Activated T-cell treated with anti-CD3 and anti-CD28 coated beads for 1 hour (primary cell): ENCODE measurements at regions not wholly inside any gene's neighbourhood (a gene's known extent, or its start where the extent isn't known, plus 50 kb on each side); places are given as distances from the start of the nearest gene placed in this dataset.

Source experiments
- DNase-seq: peaks from one replicate; pipeline ENCODE4 v3.0.0-alpha.2; 2020; ENCODE audit warnings: low read depth

- no peak for DNase-seq
Measured at GRCh38 chr20:50408526-50409364, 101.4 kb upstream of the PTPN1 start.

DNA sequence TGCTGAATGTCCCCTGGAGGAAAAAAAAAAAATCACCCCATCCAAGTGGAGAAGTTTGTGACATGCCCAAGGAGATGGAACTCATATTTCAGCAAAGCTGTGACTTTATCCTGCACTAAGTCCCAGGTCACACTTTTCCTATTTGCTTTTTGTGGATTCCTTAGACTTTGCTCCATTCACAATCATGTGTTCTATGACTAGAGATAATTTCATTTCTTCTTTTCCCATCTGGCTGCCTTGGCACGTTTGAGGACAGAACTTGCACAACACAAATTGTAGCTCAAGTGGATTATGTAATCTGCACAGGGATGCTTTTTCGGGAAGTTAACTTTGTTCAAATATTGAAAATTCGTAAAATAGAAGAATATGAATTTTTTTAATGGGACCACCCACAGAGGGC is 100.7 kb upstream of the PTPN1 start:
- DNase-seq = no peak

- DNase-seq = no peak
Measured at GRCh38 chr20:50410343-50410742, 99.8 kb upstream of the PTPN1 start.

- DNase-seq = no peak
Measured at GRCh38 chr20:50412069-50412468, 98.1 kb upstream of the PTPN1 start.

- DNase-seq = no peak
Measured at GRCh38 chr20:50412499-50412898, 97.7 kb upstream of the PTPN1 start.

DNA sequence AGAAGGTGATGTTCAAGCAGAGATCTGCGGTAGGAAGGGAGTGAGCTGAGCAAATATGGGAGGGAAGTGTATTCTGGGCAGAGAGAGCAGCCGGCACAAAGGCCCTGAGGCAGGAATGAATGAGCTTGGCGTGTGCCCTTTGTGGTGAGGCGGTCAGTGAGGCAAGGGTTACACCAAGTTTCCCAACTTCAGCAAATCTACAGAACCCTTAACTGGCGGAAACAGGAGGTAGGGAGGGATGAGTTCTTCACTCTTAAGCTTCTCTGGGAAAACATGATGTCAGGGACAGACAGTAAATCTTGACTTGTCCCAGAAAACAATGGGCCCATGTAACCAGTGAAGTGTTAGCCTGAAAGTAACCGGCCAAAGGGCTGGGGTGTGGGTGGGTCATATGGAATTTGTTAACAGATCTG is 97.1 kb upstream of the PTPN1 start:
- no peak for DNase-seq

DNA sequence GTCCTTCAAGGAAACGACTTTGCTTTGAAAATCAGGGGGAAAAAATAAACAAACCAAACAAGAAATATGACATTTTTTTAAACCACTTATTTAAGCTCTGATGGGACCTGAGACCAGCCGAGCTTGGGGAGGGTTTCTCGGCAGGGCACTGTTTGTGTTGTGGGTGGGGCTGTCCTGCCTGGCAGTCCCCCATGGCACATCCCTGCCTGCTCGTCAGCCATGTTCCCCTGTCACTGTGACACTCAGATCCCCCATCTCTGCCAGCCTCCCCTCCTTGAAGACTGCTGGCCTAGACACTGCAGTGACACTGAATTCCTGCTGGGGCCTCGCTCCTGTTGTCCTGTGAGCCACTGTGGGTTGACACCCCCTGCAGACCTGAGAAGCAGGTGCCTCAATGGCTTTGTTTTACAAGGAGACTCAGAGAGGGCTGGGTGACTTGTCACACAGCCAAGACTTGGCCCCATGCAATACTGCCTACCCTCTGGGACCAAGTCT is 95.1 kb upstream of the PTPN1 start:
- no peak for DNase-seq

- no peak for DNase-seq
Measured at GRCh38 chr20:50415516-50416268, 94.5 kb upstream of the PTPN1 start.

GRCh38 chr20:50416269-50417022 is 93.7 kb upstream of the PTPN1 start:
- DNase-seq = no peak

- DNase-seq = no peak
Measured at GRCh38 chr20:50417023-50417329, 93.2 kb upstream of the PTPN1 start.

GRCh38 chr20:50417484-50418235 is 92.5 kb upstream of the PTPN1 start:
- DNase-seq = no peak

- DNase-seq = no peak
Measured at GRCh38 chr20:50418890-50419642, 91.1 kb upstream of the PTPN1 start.

DNA sequence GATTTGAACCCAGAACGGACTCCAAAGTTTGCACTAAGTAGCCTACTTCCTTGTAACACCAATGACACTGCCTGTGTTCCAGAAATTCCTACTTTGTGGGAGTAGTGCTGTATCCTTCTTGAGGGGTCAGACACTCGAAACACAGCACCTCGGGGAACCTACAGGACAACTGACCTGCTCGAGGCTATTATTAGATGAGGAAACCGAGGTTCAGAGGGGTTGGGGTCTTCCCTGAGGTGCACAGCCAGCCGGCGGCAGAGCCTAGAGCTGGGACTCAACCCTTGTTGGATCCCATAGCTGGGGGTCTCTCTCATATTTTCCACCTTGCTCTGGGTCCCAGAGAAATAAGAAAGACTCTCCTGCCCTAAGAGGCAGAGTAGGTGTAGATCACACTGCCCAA is 89.8 kb upstream of the PTPN1 start:
- no peak for DNase-seq

GRCh38 chr20:50421356-50422340 is 88.5 kb upstream of the PTPN1 start:
- no peak for DNase-seq

GRCh38 chr20:50423758-50424157 is 86.4 kb upstream of the PTPN1 start:
- DNase-seq = no peak

GRCh38 chr20:50425076-50425475 is 85.1 kb upstream of the PTPN1 start:
- DNase-seq = no peak

GRCh38 chr20:50426866-50427718 is 83.1 kb upstream of the PTPN1 start:
- no peak for DNase-seq

DNA sequence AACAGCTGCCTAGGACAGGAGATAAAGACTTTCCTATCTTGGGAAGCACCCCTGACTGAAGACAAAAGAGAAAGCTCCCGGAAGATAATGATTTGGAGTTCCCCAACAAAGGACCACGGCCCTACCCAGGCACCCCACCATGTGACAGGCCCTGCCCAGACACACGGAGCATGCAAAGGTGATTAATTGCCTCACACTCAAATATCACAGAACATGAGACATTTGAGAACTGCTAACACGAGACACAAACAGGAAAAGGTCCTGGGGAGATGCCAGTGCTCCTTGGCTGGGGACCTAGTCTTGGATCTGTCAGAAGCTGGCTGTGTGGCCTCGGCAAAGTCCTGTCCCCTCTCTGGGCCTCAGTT is 82.5 kb upstream of the PTPN1 start:
- no peak for DNase-seq
